ENCODE measurements at regions not wholly inside any gene's neighbourhood (a gene's known extent, or its start where the extent isn't known, plus 50 kb on each side); places are given as distances from the start of the nearest gene placed in this dataset.

- H3K14ac ChIP-seq (replicated peaks; ENCODE audit: low read depth, low read length) = no peak overlapping the region
- H3K79me1 ChIP-seq (ENCODE audit: low read depth in 1 of 2, low read length in 2 of 2) = no peaks in the 10 kb centered on the region
- no peak overlapping the region for H4K91ac ChIP-seq (ENCODE audit: insufficient read depth, low read depth, low read length)
- H2AK9ac ChIP-seq (replicated peaks; ENCODE audit: low read depth, low read length, poor library complexity) = no peak overlapping the region
- no peaks in the 10 kb centered on the region for H3K9me3 ChIP-seq (ENCODE audit: control insufficient read depth, insufficient read depth, low read length)
- in situ Hi-C loops (cut with MboI; ENCODE audit: low sequenced_read_pairs) (no loop called here), dilution Hi-C loops (cut with HindIII; ENCODE audit: low sequenced_read_pairs, unreplicated experiment) (no loop called here), intact Hi-C loops (cut with micrococcal nuclease) (no loop called here)
- no peak overlapping the region for H4K8ac ChIP-seq (ENCODE audit: low read depth in 2 of 2, low read length in 2 of 2)
- H3K9me1 ChIP-seq (ENCODE audit: insufficient read depth, low read length) = no peaks in the 10 kb centered on the region
- BruUV-seq (replicated peaks) = no TSS peak
- WGBS, 2 experiments (ENCODE audit: extremely low coverage in 2 of 2, insufficient read length in 1 of 2) = 0% methylated on average over 5 of the region's 7 CpGs; no CpG with 5 or more reads in 1 of the 2 experiments
- H3K9ac ChIP-seq (ENCODE audit: low read depth, low read length) = no peak overlapping the region
- no peak overlapping the region for H2AK5ac ChIP-seq (ENCODE audit: low read depth, low read length)
- peak overlapping the region; percentile 69 for H3K4me2 ChIP-seq (ENCODE audit: low read depth, low read length)
- H2BK5ac ChIP-seq (ENCODE audit: low read depth, low read length, poor library complexity, severe bottlenecking) = no peak overlapping the region
- ATAC-seq (ENCODE audit: low read depth) = peak; percentile 91
- no peaks in the 10 kb centered on the region for H4K20me1 ChIP-seq (ENCODE audit: insufficient read depth, low read length)
- H3K4ac ChIP-seq (ENCODE audit: low read depth, low read length) = no peak overlapping the region
- H2BK120ac ChIP-seq (ENCODE audit: low read depth, low read length) = no peak overlapping the region
- H3K27ac ChIP-seq (ENCODE audit: insufficient read depth, low read length) = no peak overlapping the region
- H2BK20ac ChIP-seq (ENCODE audit: low read depth, low read length) = no peak overlapping the region
- H2AFZ ChIP-seq (replicated peaks; ENCODE audit: low read length, poor library complexity) = no peak overlapping the region
- ChIA-PET CTCF (no interaction called here), POLR2A (ENCODE audit: unreplicated experiment) (no interaction called here)
- no peaks in the 10 kb centered on the region for H3K27me3 ChIP-seq (ENCODE audit: control insufficient read depth, insufficient read depth, low read length)
- H2BK15ac ChIP-seq (ENCODE audit: low read depth, low read length) = no peak overlapping the region
- DNase-seq = peak; percentile 71
- no peaks in the 10 kb centered on the region for H3K36me3 ChIP-seq (ENCODE audit: control insufficient read depth, insufficient read depth, low read length)
- peaks cover 4% of the 10 kb centered on the region; the same call in 1 of the 2 replicates for H3K4me1 ChIP-seq (ENCODE audit: control insufficient read depth, insufficient read depth, low read length)
- 0 out of 2 replicates have a peak overlapping the region, but pooled peaks have one; percentile 14 for H3K23ac ChIP-seq (ENCODE audit: low read depth, low read length)
- H3K18ac ChIP-seq (ENCODE audit: low read depth, low read length) = no peak overlapping the region
- TF ChIP-seq USF2 (IDR thresholded peaks at IDR 0.05; ENCODE audit: low read depth, low read length) (no peak), POLR2A (IDR thresholded peaks at IDR 0.05; ENCODE audit: low read depth, low read length) (no peak), NFE2L2 (IDR thresholded peaks at IDR 0.05; ENCODE audit: low read depth, low read length) (peak; percentile 19; the same call in 1 of the 2 replicates), MAFK (IDR thresholded peaks at IDR 0.05; ENCODE audit: low read depth, low read length) (peak; percentile 96), CEBPB (IDR thresholded peaks at IDR 0.05; ENCODE audit: low read depth, low read length) (peak; percentile 68)
- H3K4me3 ChIP-seq (ENCODE audit: insufficient read depth, low read depth, low read length) = no peak overlapping the region
- no peak overlapping the region for H3K56ac ChIP-seq (ENCODE audit: extremely low read depth, insufficient read depth, low read length)
- no peak overlapping the region for H4K5ac ChIP-seq (ENCODE audit: low read depth, low read length)
These were observed 100.4 kb downstream of the RFC3 start for GRCh38 chr13:33918199-33918932.

All from IMR-90 (cell line).